CD4-positive, alpha-beta T cell treated with Interleukin-17A for 4 hours (primary cell): ENCODE measurements at regions not wholly inside any gene's neighbourhood (a gene's known extent, or its start where the extent isn't known, plus 50 kb on each side); places are given as distances from the start of the nearest gene placed in this dataset.
"Not testable (repeated sequence)": the region's sequence is repeated elsewhere in the genome, so short reads cannot be mapped to it uniquely, and the experiment has no call there.

Experiments
- DNase-seq: peaks from one replicate; pipeline ENCODE4 v3.0.0-alpha.2; 2020; ENCODE audit warnings: mixed read lengths

DNA sequence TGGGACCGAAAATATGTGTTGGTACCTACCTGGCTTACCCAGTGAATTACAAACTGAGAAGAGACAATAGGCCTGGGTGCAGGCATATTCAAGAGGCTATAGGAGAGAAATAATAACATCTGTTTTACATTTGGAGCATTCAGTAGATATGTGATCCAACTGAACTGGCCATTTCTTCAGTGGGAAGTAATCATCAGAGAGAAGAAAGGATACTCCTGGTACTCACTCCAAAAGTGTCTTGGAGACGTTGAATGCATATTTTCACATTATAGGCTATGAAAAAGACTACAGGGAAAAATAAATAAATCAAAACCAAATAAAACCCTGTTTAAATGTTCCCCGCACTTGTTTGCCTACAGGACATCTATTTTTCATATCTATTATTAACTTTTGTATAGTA, 1680.3 kb downstream of the REEP3 start:
- no peak for DNase-seq

DNA sequence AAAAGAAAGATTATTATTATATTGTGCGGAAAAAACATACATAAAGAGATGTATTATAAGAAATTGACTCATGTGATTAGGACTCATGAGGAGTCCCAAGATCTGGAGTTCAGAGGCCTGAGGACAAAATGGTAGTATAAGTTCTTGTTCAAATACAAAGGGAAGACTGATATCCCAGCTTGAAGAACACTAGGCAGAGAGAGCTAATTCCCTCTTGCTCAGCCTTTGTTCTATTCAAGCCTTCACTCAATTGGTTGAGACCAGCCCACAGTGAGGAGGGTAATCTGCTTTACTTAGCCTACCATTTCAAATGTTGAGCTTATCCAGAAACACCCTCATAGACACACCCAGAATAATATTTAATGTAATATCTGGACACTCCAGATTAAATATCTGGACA, 1683.8 kb downstream of the REEP3 start:
- no peak for DNase-seq

DNA sequence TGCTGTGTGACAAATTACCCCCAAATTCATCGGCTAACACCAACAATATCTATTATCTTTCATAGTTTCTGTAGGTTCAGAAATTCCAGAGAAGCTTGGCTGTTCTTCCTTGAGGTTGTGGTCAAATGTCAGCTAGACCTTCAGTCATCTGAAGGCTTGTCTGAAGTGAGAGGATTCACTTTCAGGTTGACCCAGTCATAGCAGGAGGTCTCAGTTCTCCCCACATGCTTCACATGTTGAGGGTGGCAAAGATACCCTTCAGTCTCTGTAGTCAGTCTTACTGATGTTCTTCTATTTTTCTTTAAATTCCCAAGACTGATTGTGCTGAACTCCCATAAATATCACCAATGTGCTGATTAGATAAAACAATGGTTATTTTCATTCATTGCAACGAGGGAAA, 1692.0 kb downstream of the REEP3 start:
- no peak for DNase-seq

DNA sequence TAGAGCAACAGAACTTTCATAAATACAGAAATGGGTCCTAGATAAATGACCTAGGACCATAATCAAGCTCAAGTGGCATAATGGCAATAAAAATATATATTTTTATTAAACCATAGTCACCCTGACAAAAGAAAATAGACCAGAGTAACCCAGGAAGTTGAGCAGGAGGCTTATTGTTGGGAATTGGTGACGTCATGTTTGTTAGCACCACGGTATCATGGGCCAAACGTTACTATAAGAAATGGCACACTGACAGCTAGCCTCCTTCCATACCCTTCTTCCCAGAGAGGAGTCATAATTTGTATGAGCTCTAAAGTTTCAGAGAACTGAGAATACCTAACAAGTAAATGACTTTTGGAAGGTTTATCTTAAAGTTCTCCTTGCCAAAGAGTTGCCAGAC, 1698.2 kb downstream of the REEP3 start:
- DNase-seq, result no peak

DNA sequence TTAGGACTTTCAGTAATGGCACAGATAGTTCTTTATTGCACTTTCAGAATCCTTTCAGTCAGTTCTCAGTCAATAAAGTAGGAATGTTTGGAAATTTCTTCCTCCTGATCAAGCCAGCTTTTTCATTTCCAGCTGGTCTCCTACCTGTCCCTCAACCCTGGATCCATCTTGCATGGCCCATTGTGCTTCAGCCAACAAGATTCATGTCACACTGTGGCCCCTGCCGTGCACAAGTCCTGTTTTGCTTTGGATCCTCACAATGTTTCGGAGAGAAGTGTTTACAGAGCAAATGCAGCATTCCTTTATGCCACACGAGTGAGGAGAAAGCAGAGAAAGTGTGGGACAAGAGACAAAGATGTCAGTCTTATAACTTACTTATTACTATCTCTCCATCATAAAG, 1694.7 kb upstream of the LRRTM3 start:
- no peak for DNase-seq

DNA sequence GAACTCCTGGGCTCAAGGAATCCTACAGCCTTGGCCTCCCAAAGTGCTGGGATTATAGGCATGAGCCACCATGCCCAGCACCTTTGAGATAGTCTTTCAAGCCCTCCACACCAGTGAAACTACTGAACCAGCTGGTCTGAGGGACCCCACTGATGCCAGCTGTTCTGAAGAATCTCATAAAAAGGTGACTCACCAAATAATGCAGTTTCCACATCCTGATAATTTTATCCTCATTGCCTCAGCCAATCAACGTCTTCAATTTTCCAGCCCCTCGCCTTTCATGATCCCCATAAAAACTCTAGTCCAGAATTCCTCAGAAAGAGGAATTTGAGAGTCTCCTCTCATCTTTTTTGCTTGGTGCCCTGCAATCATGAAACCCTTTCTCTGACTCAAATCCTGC, 1691.6 kb upstream of the LRRTM3 start:
- no peak for DNase-seq

DNA sequence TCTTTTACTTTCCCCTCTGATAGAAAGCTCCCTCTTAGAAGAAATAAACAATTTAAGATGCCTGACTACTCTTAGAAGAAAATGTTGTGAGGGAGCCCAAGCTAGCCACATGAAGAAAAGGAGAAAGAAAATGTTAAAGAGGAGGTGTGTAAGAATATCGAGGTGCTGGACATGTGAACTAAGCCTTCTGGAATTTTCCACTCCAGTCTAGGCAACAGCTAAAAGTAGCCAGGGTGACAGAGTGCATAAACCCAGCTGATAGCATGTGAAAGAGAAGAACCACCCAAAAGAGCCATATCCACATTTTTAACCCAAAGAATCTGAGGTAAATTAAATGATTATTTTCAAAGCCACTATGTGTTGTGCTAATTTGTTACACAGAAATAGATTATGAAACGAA, 1690.6 kb upstream of the LRRTM3 start:
- no peak for DNase-seq

DNA sequence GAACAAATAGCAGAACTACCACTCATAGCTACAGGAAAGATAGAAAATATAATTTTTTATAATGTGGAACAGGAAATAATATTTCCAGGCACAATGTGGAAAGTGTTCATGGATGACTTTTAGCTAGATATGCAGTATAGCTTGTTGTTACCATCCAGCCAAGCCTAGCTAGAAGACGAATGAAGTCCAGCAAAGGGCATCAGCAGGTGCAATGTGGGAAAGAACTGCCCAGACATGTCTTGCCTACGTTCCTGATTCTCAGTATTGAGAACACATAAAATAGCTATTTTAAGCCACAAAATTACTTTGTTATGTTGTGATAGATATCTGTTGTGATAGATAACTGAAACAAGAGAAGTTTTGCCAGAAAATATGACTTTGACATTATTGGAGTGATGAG, 1690.0 kb upstream of the LRRTM3 start:
- DNase-seq, result no peak

DNA sequence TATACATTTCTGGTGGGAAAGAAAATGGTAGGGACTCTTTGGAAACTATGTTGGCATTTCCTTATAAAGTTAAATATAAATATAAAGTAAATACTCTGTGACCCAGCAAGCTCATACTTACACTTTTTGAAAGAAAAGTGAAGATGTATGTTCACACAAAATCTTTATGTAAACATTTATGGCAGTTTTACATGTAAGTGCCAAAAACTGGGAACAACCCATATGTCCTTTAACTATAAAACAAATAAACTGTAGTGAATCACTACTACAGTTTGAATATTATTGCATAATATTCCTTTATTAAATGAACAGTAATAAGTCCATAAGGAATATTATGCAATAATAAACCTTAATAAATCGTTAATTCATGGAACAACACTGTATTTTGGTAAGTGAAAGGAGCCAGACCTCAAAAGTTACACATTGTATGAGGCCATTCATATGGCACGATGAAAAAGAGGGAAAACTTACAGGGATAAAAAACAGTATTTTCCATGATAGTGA, 1660.3 kb upstream of the LRRTM3 start:
- DNase-seq, result no peak

DNA sequence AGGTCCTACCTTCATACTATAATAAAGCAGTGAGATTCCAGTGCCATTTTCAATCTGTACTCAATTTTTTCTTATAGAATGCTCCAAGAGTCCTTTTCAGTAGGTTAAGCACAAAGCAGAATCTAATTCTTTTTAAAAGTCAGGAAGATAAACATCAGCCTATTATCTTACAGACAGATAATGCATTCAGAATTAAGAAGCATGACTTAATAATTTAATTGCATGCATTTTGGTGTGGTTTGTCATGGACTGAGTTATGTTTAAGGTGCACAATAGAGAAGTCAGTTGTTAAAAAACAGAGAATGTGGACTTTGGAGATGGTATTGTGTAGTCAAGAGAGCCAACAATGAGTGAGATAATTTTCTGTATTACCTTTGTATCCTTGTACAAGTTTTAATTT, 1656.3 kb upstream of the LRRTM3 start:
- not testable (repeated sequence) for DNase-seq

DNA sequence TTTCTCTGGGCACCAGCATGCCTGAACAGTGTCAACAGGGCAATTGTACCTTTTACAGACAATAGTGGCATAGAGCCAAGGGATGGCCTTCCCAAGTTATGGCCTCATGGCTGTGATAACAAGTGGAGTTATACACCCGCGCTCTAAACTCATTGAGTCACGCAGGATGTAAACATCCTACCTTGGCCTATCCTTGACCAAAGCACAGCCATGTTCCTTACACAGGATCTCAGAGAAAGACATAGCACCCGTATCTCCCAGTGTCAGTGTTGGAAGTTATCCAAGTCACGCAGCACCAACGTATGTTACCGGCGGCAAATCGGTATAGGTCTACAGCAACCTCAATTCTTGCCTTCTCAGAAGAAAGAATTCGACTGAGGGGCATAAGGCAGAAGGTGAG, 1654.9 kb upstream of the LRRTM3 start:
- DNase-seq, result no peak

DNA sequence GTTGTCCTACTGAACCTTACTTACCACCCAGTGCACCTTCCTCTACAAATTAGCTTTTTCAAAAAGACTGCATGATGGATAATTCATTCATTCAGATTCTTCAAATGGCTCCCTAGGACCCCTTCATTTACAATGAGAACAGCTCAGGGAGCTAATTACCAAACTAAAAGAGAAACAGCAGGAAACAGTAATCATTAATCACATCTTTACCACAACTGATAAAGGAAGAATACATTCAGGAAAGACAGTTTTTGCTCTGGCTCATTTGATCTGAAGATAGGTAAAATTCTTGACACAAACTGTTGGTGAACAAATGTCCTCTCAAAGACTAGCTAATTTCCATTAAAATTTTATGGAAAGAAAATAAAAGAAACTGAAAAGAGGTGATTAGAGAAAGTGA, 1652.7 kb upstream of the LRRTM3 start:
- DNase-seq, result no peak

DNA sequence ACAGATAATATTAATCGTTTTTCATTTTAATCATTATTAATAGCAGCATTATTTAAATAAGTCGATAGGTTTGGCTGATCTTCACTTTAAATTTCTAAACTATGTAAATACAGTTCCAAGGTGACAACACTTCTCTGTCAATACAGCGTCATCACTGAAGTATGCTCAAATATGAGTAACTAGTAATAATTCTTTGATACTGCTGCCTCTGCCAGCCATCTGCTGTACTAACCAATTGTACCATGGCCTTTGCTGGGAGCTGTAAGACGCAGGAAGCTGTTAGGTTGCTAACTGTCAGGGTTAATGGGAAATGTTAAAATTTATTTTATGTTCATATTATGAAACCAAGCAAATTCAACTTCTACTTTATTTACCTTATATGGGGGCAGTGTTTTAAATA, 1650.5 kb upstream of the LRRTM3 start:
- DNase-seq, result no peak

DNA sequence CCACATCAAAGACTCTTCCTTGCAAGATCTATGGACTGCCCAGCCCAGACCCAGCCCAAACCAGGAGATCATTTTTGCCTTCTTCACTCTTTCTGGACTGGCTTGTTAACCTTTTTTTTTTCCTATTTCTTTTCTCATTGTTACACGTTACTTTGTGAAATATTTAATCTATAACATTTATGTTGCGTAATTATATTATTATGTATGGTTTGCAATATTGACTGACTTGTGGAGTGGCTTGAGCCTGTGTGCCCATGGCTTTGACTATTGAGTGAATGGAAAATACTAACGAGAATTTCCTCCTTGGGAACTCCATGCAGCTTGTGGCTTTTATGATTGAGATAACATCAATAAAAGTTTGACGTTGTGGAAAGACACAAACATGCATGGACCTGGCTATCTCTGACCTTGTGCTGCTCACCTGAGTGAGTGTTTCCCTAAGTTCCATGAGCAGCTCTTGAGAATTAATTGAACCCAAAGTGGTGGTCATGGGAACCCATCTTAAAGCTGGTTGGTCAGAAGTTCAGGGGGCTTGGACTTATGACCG, 1641.3 kb upstream of the LRRTM3 start:
- no peak for DNase-seq

DNA sequence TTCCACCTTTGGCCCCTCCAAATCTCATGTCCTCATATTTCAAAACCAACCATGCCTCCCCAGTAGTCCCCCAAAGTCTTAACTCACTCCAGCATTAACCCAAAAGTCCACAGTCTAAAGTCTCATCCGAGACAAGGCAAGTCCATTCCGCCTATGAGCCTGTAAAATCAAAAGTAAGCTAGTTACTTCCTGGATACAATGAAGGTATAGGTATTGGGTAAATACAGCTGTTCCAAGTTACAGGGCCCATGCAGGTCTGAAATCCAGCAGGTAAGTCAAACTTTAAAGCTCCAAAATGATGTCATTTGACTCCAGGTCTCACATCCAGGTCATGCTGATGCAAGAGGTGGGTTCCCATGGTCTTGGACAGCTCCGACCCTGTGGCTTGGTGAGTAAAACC, 1640.1 kb upstream of the LRRTM3 start:
- DNase-seq, result not testable (repeated sequence)

DNA sequence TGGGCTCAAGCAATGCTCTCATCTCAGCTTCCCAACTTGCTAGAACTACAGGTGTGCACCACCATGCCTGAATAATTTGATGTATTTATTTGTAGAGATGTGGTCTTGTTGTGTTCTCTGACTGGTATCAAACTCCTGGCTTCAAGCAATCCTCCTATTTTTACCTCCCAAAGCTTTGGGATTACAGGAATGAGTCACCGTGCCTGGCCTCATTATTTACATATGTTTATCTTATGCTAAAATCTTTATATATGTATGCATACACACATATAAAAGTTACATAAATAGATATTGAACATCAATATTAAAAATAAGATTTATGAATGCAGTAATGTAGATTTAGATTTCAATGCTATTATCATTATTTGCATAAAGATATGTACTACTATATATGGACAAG, 1634.5 kb upstream of the LRRTM3 start:
- no peak for DNase-seq

DNA sequence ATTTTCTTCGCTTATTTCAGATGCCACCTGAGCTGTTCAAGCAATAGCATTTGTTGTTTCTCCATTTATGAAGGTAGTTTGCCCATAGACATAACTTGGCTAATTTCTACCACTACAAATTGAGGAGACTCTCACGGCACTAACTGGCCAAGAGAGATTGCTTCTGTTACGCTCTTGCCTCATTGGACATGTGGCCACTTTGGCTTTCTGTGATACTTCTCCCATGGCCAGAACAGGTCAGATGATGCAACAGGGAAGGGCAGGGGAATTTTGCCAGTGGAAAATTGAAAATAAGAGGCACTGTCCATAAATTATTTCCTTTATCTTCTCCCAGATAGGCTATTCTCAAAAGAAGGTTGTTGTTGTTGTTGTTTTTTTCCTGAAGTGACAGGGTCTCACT, 1633.3 kb upstream of the LRRTM3 start:
- no peak for DNase-seq

DNA sequence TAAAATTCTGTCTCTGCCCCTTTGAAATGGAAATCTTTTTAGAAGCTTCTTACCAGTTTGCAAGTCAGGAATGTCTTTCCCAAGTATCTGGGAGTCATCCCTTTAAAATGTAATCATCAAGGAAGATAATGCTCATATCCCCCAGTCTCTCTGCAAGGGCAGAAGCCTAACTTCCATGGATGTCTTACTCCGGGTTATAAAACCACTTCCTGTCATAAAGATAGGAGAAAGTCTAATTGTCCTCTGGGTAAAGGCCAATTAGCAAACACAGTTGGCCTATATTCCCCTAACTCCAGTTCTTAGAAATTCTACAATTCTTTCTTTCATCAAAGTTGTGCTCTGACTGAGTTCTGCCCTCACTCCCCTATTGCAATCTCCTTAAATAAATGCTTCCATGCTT, 1631.5 kb upstream of the LRRTM3 start:
- no peak for DNase-seq

DNA sequence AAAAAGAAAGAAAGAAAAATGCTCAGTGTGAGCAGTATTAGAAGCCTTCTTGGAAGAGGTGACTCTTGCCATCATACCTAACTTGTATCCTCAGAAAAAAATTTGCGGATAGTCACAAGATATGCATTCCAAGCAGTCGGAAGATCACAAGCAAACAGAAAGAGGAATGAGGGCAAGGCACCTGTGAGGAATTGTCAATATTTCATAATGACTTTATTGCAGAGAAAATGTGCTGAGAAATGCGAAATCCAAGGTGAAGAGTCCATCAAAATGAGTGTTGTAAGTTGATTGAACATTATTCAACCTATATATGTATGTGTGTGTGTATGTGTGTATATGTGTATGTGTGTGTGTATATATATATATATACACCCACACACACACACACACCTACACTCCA, 1624.7 kb upstream of the LRRTM3 start:
- DNase-seq, result no peak

DNA sequence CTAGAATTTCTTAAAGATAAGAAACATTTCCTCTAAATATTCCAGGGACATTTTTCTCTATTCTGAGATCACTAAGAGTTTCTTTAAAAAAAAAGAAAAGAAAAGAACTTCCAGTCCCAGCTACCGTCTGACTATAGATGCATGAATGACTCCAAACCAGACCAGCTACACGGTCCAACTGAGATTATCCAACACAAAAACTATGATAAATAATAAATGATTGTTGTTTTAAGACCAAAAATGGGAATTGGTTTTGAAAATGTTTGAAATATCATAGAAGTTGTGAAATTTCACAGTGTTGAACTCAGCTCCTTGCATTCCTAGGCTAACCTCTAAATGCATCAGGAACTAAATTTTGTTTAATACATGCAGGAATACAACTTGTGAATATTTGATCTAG, 1619.6 kb upstream of the LRRTM3 start:
- DNase-seq, result no peak

DNA sequence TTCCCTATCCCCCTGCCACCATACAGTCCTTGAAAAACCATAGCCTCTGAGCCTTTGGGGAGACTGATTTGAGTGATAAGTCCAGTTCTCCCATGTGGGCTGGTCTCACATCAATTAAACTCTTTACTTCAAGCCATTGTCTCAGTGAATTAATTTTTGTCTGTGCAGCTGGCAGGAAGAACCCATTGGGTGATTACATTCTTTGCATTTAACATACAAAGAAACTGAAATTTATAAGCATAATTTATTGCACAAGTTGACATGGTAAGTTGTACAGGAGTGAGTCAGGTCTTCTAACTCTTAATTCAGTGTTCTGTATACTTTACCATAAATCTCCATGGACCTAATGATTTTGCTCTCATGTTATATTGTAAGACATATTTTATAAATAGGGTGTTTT, 1613.0 kb upstream of the LRRTM3 start:
- DNase-seq, result no peak

DNA sequence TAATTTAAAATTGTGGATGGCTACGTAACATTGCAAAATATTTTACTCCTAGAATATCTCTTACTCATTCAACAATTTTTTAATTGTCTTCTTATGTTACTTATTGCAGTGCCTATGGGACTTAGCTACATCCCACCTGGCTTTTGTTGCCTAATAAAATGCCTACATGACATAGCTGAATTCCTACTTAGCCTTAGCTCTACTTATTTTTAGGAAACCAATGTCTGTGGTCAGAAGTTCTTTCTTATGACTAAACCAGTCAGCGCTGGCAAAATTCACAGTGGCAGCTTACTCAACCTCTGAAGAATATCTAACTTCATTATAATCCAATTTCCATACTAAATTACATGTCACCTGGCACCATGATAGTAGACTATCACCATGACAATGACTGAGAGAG, 1612.4 kb upstream of the LRRTM3 start:
- DNase-seq, result no peak

DNA sequence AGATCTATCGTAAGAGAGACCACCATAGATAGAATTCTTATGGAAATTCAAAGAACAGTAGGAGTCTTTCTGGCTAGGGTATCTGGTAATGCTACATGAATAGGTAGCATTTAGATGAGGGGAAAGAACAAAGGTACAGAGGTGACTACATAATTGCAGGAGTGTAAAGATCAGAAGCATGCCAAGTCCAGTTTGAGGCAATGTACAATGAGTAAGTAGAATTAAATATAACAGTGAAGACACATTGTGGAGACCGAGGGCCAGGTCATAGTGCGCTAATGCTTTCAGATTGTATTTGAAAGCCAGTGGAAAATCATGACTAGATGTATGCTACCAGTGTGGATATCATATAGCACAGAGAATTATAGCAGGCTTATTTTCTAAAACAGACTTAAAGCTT, 1611.6 kb upstream of the LRRTM3 start:
- DNase-seq, result no peak

DNA sequence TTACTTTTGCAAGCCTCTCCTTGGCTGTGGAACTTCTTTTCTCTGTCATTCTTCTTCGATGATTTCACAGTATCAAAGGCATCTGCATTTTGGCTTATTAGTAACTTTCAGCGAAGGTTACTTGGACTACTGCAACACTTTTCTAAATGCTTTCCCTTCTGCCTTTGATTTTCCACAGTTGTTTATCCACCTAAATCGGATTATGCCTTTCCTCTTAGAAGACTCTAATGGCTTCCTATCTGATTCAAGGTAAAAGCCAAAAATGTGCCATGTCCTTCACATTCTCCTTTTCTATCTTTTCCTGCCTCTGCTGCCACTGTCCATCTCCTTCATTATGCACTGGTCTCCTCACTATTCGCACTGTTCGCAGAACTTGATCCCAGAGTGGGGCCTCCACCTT, 1606.3 kb upstream of the LRRTM3 start:
- DNase-seq, result no peak

DNA sequence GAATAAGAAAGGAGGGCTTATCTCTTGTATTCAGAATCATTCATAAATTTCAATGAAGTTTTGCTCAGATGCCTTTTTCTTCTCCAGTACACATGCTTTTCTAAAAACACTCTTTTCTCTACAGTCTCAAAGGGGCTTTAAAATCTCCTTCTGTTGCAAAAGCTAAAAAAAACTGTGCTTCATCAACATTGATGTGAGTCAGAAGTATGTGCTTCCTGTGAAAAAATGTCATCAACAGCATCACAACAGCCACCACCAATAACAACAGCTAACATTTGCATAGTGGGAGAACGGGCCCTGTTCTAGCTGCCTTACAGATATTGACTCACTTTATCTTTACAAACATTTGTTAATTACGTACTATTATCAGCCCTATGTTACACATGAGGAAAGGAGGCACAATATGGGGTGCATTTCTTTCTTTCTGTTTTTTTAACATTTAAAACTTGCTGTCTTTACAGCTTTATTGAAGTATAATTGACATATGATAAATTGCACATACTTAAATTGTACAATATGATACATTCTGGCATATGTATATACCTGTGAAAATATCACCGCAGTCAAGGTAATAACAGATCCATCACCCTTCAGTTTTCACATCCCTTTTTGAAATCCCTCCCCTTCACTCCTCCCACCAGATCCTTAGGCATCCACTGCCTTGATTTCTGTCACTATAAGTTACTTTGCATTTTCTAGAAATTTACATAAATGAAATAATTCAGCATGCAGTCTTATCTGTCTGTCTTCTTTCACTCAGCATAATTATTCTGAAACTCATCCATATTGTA, 1605.4 kb upstream of the LRRTM3 start:
- DNase-seq, result no peak
